ENCODE measurements at regions not wholly inside any gene's neighbourhood (a gene's known extent, or its start where the extent isn't known, plus 50 kb on each side); places are given as distances from the start of the nearest gene placed in this dataset.

DNA sequence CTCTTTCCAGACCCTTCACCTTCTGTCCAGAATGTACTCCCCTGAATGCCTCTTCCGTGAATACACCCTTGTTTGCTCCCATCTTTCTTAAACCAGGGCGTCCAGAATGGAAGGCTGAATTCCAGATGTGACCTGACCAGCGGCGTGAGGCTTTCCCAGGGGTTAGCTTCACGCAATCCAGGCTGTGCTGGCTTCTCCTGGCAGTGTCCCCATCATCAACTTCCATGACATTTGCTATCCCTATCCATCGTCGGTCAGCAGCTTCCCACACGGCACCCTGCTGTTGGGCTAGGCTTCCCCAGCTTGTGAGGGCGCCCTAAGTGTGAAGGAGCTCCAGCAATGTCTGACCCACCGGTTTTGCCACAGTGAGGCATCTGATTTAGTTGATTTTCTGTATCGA lies 339.8 kb upstream of the TNRC6C start:
- TF ChIP-seq, protein P1, sequence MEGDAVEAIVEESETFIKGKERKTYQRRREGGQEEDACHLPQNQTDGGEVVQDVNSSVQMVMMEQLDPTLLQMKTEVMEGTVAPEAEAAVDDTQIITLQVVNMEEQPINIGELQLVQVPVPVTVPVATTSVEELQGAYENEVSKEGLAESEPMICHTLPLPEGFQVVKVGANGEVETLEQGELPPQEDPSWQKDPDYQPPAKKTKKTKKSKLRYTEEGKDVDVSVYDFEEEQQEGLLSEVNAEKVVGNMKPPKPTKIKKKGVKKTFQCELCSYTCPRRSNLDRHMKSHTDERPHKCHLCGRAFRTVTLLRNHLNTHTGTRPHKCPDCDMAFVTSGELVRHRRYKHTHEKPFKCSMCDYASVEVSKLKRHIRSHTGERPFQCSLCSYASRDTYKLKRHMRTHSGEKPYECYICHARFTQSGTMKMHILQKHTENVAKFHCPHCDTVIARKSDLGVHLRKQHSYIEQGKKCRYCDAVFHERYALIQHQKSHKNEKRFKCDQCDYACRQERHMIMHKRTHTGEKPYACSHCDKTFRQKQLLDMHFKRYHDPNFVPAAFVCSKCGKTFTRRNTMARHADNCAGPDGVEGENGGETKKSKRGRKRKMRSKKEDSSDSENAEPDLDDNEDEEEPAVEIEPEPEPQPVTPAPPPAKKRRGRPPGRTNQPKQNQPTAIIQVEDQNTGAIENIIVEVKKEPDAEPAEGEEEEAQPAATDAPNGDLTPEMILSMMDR (IDR thresholded peaks at IDR 0.05), result no peak
- no peak for TF ChIP-seq POLR2A (IDR thresholded peaks at IDR 0.05)

Data from breast epithelium (tissue), 3 donors.